ENCODE measurements at regions not wholly inside any gene's neighbourhood (a gene's known extent, or its start where the extent isn't known, plus 50 kb on each side); places are given as distances from the start of the nearest gene placed in this dataset.

DNA sequence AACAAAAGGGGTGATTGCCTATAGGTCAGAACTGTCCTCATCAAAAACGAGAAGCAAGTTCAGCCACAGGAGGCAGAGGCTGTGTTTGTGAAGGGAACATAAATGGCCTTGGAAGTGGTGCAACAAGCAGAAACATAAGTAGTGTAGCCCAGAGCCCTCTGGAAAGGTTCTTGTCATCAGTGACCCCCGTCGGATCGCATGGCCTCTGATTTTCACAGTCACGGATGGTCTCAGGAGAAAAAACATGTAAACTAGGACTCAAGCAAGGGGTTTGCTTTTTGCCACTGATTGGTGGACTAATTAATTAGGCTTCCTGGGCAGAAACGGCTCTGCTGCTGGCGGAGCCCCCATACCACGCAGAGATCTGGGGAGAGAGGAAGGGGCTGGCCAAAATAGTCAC is 496.5 kb upstream of the MKI67 start:
- peaks cover 3 to 6% of the 10 kb centered on the region in 2 donors for H3K27me3 Mint-ChIP-seq
- H3K4me3 Mint-ChIP-seq = no peak overlapping the region
- no peaks in the 10 kb centered on the region for H3K4me1 Mint-ChIP-seq
- peaks cover 0 to 1% of the 10 kb centered on the region in 2 donors for H3K9me3 Mint-ChIP-seq
- H3K36me3 Mint-ChIP-seq = no peaks in the 10 kb centered on the region
- ATAC-seq (replicated peaks) = no peak
- no peak for DNase-seq
- no peak overlapping the region for H3K27ac Mint-ChIP-seq

DNA sequence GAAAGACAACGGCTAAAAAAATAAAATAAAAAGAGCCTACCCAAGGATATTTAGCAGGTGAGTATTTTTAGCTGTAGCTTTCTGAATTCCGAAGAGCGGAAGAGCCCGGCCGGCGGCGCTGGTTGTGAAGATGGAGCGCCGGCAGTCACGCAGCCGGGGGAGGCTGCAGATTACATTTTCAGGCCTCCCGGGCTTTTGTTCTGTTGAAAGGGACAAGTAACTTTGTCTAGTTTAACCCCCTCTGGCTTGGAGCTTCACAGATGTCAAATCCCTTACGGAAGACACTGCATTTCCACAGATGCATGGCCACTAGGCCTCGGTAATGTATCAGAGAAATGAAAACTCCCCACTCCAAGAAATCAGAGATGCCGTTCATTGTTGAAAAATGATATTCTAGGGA is 497.6 kb upstream of the MKI67 start:
- peaks cover 0 to 1% of the 10 kb centered on the region in 2 donors for H3K9me3 Mint-ChIP-seq
- H3K27me3 Mint-ChIP-seq = peaks cover 0 to 3% of the 10 kb centered on the region in 2 donors
- ATAC-seq (replicated peaks) (no peak), DNase-seq (no peak)
- H3K4me1 Mint-ChIP-seq = no peaks in the 10 kb centered on the region
- H3K27ac Mint-ChIP-seq = no peak overlapping the region
- no peaks in the 10 kb centered on the region for H3K36me3 Mint-ChIP-seq
- no peak overlapping the region for H3K4me3 Mint-ChIP-seq

DNA sequence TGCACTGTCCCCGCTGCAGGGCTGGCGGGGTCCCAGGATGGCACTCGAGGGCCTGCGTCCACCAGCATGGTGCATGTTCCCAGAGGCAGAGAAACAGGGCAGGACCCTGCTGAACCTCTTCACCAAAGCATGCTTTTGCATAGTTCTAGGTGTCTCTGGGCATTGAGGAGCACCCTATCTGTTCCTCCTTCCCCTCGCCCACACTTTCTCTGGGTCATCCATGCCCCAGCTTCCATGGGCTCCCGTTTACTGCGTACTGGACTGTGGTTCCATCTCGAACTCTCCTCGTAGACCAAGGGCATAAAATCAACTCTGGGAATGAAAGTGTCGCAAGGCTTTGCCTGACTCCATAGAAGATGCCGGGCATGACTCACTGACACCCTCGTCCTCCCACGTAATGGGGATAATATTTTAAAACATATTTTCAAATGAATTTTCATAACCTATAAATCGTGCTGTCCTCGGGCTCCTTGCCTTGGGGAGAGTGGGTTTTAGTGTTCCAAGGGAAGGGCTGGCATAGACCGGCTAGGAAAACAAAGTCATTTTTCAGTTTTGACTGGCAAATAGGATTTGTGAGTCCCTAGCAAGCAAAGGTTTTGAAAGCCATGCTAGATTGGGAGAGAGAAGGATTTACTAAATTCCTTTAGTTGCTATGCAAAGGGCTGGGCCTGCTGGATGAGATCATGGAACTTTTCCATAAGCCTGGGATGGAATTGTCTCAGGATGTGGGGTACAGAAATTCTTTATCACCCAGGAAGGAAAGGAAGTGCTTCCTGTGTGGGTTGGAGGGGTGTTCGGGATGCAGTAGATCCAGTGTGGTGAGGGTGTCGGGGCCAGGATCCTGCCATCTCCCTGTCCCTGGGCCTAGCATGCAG is 498.7 kb upstream of the MKI67 start:
- Mint-ChIP-seq H3K36me3 (no peaks in the 10 kb centered on the region), H3K27ac (no peak overlapping the region), H3K4me3 (no peak overlapping the region), H3K9me3 (peaks cover 0 to 1% of the 10 kb centered on the region in 2 donors), H3K4me1 (no peaks in the 10 kb centered on the region), H3K27me3 (peaks cover 0 to 3% of the 10 kb centered on the region in 2 donors)
- ATAC-seq (replicated peaks) (no peak), DNase-seq (no peak)

DNA sequence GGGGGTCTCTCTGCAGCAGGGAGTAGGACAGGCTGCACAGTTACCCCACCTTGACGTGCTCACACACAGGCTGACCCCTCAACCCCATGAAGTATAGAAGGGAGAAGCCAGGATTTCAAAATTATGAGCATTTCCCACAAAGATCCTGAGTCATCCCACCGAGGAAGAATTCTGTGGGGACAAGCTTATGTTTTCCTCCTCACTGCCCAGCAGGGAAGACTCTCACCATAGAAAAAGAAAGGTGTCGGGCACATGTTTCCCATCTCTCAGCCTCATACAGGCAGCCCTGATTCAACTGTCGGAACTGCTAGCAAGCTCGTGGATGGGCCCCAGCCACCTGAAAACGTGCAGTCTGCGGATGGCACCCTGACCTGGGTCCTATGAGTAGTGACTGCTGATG is 499.7 kb upstream of the MKI67 start:
- peaks cover 0 to 3% of the 10 kb centered on the region in 2 donors for H3K27me3 Mint-ChIP-seq
- no peak overlapping the region for H3K27ac Mint-ChIP-seq
- DNase-seq (no peak), ATAC-seq (replicated peaks) (no peak)
- H3K4me3 Mint-ChIP-seq = no peak overlapping the region
- peaks cover 0 to 1% of the 10 kb centered on the region in 2 donors for H3K9me3 Mint-ChIP-seq
- H3K4me1 Mint-ChIP-seq = no peaks in the 10 kb centered on the region
- no peaks in the 10 kb centered on the region for H3K36me3 Mint-ChIP-seq

DNA sequence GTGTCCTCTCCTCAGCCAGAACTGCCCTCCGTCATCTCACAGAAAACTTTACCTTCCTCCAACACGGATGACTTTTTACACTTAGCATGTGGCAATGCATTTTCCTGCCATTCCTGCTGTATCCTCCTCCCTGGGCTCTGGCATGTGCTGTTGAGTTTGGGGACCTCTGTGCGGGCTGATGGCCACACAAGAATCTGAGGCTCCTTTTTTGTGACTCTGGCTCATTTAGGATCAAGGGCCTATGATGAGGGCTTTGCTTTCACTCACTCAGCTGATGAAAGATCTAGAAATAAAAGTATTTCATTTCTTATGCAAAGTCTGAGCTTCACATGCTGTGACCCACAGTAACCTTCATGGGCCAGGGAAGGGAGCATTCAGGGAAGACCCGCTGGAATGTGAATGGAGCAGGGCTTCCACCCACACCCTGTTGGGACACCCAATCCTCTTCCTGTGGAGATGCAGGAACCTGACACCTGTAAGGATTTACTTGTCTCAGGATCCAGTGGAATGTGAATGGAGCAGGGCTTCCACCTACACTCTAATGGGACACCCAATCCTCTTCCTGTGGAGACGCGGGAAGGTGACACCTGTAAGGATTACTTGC is 500.3 kb upstream of the MKI67 start:
- DNase-seq (no peak), ATAC-seq (replicated peaks) (no peak)
- Mint-ChIP-seq H3K36me3 (no peaks in the 10 kb centered on the region), H3K27ac (no peak overlapping the region), H3K9me3 (peaks cover 0 to 1% of the 10 kb centered on the region in 2 donors), H3K4me1 (no peaks in the 10 kb centered on the region), H3K4me3 (no peak overlapping the region), H3K27me3 (peaks cover 0 to 3% of the 10 kb centered on the region in 2 donors)

DNA sequence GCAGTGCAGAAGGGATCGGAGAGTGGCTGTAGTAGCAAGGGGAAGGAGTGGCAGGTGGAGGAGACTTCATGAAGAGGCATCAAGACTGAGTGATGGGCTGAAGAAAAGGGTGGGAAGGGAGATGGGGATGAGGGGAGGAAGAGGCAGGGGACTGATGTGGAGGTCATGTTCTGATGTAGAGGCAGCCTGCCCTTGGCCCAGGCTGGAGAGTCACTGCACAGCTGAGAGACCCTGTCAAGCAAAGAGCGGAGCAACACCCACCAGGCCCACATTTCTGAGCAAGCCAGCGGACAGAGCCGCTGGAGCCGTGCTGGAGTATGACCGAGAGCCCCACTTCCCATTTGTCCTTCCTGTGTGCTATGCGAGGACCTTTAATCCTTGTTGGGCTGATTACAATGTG is 501.6 kb upstream of the MKI67 start:
- no peak overlapping the region for H3K27ac Mint-ChIP-seq
- DNase-seq (no peak), ATAC-seq (replicated peaks) (no peak)
- H3K36me3 Mint-ChIP-seq = no peaks in the 10 kb centered on the region
- peaks cover 0 to 1% of the 10 kb centered on the region in 2 donors for H3K9me3 Mint-ChIP-seq
- H3K4me3 Mint-ChIP-seq = no peak overlapping the region
- peaks cover 1 to 11% of the 10 kb centered on the region in 2 donors for H3K27me3 Mint-ChIP-seq
- H3K4me1 Mint-ChIP-seq = no peaks in the 10 kb centered on the region

DNA sequence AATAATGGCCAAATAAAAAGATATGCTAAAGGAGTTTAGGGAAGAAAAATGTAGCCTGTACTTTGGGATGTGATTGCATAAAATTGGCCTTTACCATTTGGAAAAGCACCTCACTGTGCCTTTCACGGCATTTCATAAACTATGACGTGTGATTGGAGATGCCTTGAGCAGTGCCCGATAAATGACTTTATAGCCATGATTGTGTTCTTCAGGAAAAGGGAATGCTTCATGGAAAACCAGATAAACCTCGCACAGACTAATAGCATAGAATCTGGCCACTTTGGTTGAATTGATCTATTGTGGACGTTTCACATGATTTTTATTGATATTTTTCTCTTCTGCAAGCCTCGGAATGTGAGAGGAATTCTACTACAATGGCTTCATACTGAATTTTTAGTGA is 502.0 kb upstream of the MKI67 start:
- no peaks in the 10 kb centered on the region for H3K4me1 Mint-ChIP-seq
- peaks cover 0 to 1% of the 10 kb centered on the region in 2 donors for H3K9me3 Mint-ChIP-seq
- no peak overlapping the region for H3K4me3 Mint-ChIP-seq
- no peak overlapping the region for H3K27ac Mint-ChIP-seq
- ATAC-seq (replicated peaks) (no peak), DNase-seq (no peak)
- H3K27me3 Mint-ChIP-seq = peaks cover 0 to 12% of the 10 kb centered on the region in 2 donors
- H3K36me3 Mint-ChIP-seq = no peaks in the 10 kb centered on the region

GRCh38 chr10:128629111-128630096 is 503.2 kb upstream of the MKI67 start:
- Mint-ChIP-seq H3K4me3 (no peak overlapping the region), H3K4me1 (no peaks in the 10 kb centered on the region), H3K27me3 (peaks cover 5 to 17% of the 10 kb centered on the region in 2 donors), H3K9me3 (no peaks in the 10 kb centered on the region), H3K27ac (no peak overlapping the region), H3K36me3 (no peaks in the 10 kb centered on the region)
- ATAC-seq (replicated peaks) (no peak), DNase-seq (no peak)

GRCh38 chr10:128630787-128631252 is 504.6 kb upstream of the MKI67 start:
- Mint-ChIP-seq H3K36me3 (no peaks in the 10 kb centered on the region), H3K4me1 (no peaks in the 10 kb centered on the region)
- no peak for DNase-seq

GRCh38 chr10:128631801-128632241 is 505.6 kb upstream of the MKI67 start:
- Mint-ChIP-seq H3K9me3 (peaks cover 0 to 2% of the 10 kb centered on the region in 2 donors), H3K27ac (no peak overlapping the region), H3K4me3 (no peak overlapping the region), H3K27me3 (peaks cover 5 to 23% of the 10 kb centered on the region in 2 donors), H3K4me1 (no peaks in the 10 kb centered on the region), H3K36me3 (no peaks in the 10 kb centered on the region)
- DNase-seq (no peak), ATAC-seq (replicated peaks) (no peak)

More at GRCh38 chr10:128630787-128631252, 504.6 kb upstream of the MKI67 start:
- no peak for ATAC-seq (replicated peaks)
- peaks cover 0 to 2% of the 10 kb centered on the region in 2 donors for H3K9me3 Mint-ChIP-seq
- H3K27me3 Mint-ChIP-seq = peaks cover 5 to 23% of the 10 kb centered on the region in 2 donors
- H3K4me3 Mint-ChIP-seq = no peak overlapping the region
- H3K27ac Mint-ChIP-seq = no peak overlapping the region

GRCh38 chr10:128632694-128633093 is 506.5 kb upstream of the MKI67 start:
- no peaks in the 10 kb centered on the region for H3K4me1 Mint-ChIP-seq
- no peaks in the 10 kb centered on the region for H3K36me3 Mint-ChIP-seq
- ATAC-seq (replicated peaks) = no peak
- H3K27me3 Mint-ChIP-seq = peaks cover 5 to 23% of the 10 kb centered on the region in 2 donors
- no peak overlapping the region for H3K4me3 Mint-ChIP-seq
- peaks cover 0 to 2% of the 10 kb centered on the region in 2 donors for H3K9me3 Mint-ChIP-seq
- DNase-seq = no peak
- no peak overlapping the region for H3K27ac Mint-ChIP-seq

DNA sequence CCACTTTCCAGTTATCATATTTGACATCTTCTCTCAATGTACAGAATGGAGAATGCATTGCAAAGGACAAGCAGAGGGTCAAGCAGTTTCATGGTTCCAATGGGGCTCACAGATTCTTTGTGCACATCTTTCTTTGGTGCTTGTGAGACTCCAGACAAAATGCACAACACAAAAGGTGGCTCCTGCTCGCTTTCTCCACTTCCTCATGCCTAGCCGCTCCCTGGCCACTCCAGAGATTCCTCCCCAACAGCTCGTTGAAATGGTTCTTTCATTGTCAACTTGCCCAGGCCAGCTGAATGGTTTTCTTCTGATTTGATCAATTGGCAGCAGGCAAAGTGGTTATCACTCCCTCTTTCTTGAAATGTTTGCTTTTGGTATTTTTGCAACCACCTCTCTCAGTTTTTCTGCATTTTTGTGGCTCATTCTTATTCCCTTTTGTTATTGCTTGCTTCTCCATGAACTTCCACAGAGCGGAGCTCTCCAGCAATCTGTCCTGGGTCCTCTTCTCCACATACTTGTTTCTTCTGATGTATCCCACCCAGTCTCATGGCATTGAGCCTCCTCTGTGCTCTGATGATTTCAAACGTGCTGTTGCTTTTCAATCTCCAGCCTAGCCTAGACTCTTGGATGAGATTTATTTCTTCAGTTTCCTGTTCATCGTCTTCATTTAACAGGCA is 507.8 kb upstream of the MKI67 start:
- no peaks in the 10 kb centered on the region for H3K4me1 Mint-ChIP-seq
- H3K4me3 Mint-ChIP-seq = no peak overlapping the region
- H3K36me3 Mint-ChIP-seq = no peaks in the 10 kb centered on the region
- peaks cover 5 to 23% of the 10 kb centered on the region in 2 donors for H3K27me3 Mint-ChIP-seq
- DNase-seq (no peak), ATAC-seq (replicated peaks) (no peak)
- H3K27ac Mint-ChIP-seq = no peak overlapping the region
- peaks cover 0 to 2% of the 10 kb centered on the region in 2 donors for H3K9me3 Mint-ChIP-seq

DNA sequence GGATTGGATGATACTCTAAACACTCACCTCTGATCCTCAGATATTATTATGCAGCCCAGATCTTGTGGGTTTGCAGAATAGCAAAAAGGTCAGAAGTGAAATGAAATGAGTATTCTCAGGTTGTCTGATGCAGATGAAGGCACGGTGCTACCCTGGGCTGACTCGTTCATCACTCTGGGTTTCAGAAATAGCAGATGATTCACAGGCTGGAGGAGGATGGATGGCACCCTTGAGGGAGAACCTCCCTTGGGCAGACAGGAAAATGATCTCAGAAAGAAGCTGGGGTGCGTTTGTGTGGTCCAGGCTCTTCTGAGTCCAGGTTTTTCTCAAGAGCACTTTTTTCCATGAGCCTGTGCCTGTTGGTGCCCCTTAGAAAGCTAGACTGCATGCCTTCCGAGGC is 515.8 kb upstream of the MKI67 start:
- Mint-ChIP-seq H3K9me3 (no peaks in the 10 kb centered on the region), H3K4me3 (no peak overlapping the region), H3K36me3 (no peaks in the 10 kb centered on the region), H3K27ac (no peak overlapping the region), H3K27me3 (no peaks in the 10 kb centered on the region), H3K4me1 (no peaks in the 10 kb centered on the region)
- ATAC-seq (replicated peaks) (no peak), DNase-seq (no peak)

All from stimulated activated naive B cell treated with anti-CD40 and anti-IgM and Interleukin-4, amounts not matched to agents 10 μg/mL and 1 μg/mL and 100 μg/mL, for 72 hours (primary cell).